ENCODE measurements at regions not wholly inside any gene's neighbourhood (a gene's known extent, or its start where the extent isn't known, plus 50 kb on each side); places are given as distances from the start of the nearest gene placed in this dataset.

DNA sequence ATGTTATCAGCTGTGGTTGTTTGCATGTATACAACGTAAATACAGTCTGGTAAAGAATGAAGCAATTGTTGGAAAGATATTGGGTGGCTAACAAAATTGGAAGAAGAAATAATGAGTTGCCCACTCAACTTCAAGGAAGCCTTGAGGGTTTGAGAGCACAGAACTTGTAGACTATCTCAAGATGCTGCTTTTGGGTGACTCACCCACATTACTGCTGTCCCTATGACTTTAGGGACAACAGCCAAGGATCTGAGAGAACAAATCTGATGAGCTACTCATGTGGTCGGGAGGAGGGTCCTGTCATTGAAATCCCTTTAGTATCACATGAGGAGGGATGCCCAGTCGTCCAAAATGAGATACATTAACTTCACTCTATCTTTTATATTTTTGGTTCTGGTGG is 261.8 kb downstream of the GAS1 start:
- no peak for DNase-seq (ENCODE audit: low spot score)
- no peak for ATAC-seq (ENCODE audit: low FRiP score)
- TF ChIP-seq, protein P1, sequence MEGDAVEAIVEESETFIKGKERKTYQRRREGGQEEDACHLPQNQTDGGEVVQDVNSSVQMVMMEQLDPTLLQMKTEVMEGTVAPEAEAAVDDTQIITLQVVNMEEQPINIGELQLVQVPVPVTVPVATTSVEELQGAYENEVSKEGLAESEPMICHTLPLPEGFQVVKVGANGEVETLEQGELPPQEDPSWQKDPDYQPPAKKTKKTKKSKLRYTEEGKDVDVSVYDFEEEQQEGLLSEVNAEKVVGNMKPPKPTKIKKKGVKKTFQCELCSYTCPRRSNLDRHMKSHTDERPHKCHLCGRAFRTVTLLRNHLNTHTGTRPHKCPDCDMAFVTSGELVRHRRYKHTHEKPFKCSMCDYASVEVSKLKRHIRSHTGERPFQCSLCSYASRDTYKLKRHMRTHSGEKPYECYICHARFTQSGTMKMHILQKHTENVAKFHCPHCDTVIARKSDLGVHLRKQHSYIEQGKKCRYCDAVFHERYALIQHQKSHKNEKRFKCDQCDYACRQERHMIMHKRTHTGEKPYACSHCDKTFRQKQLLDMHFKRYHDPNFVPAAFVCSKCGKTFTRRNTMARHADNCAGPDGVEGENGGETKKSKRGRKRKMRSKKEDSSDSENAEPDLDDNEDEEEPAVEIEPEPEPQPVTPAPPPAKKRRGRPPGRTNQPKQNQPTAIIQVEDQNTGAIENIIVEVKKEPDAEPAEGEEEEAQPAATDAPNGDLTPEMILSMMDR (IDR thresholded peaks at IDR 0.05), result no peak

DNA sequence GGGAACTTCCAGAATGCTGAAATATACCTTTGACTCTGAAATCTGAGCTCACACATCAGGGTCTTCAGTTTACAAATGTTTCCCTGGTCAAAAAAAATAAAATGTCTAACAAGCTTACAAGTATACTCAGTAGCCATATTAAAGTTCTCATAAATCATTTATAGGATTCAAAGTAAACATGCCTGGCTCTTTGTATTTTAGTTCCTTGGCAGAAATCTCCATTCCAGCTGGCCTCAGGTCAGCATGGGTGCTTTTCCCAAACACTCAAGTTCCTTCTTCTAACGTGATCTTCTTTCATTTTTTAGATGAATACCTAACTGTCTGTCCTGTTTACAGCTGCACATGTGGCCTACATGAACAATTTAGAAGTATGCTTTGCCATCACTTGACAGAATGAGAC is 263.2 kb downstream of the GAS1 start:
- DNase-seq (ENCODE audit: low spot score), result no peak
- TF ChIP-seq, protein P1 (IDR thresholded peaks at IDR 0.05), result no peak

DNA sequence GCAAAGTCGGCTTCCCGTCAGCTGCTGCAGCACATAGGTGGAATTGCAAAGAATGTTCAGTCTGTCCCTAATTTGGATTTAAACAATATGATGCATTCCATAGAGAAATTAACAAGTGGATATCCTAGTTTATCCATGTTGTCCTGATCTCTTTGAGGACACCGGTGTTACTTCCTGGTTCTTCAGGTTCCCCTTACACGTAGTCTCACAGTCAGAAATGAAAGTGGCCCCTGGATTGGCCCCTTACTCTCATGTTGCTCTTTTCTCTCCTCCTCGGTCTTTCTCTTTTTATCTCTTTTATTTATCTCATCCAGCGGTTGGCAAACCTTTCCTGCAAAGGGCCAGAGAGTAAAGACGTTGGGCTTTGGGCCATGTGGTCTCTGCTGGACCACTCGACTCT is 265.1 kb downstream of the GAS1 start:
- DNase-seq (ENCODE audit: low spot score), result no peak
- no peak for ATAC-seq (ENCODE audit: low FRiP score)
- TF ChIP-seq, protein P1 (IDR thresholded peaks at IDR 0.05), result no peak

More for the DNA sequence above, 263.2 kb downstream of the GAS1 start:
- ATAC-seq (ENCODE audit: low FRiP score), result no peak

DNA sequence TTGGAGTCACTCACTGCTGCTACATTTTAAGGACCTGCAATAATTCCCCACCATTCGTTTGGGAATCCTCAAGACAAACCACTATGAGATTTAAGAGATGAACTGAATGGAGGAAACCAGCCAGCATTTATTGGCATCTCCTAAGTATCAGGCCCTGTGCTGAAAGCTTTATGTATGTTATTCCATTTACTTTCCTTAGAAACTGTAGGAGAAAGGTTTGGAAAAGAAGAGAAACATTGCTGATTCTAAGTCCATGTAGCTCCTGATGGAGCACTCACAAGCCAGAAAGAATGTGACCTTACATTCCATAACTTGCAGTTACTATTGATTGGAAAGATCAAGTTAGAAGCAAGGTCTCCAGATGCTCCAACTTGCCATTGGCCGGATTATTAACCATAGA is 267.4 kb downstream of the GAS1 start:
- ATAC-seq (ENCODE audit: low FRiP score), result no peak
- TF ChIP-seq, protein P1 (IDR thresholded peaks at IDR 0.05), result no peak
- DNase-seq (ENCODE audit: low spot score), result no peak

DNA sequence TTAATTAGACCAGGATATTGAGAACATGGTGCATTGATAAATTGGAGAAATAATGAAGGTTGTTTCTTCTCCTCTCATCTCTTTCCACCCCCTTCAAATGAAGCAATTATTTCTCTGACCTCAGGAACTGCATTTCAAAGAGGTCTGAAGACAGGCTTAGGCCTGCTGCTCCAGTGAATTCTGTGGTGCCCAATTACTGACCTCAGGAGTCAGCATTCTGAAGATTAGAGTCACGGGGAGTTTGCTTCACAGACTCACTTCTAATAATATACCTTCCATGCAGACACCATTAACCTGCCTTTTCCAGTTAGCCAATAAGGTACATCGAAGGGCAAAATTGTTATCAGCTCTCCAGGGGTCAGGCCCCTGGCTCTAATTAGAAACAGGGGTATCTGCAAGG is 270.9 kb downstream of the GAS1 start:
- DNase-seq (ENCODE audit: low spot score) (no peak), ATAC-seq (ENCODE audit: low FRiP score) (no peak)
- TF ChIP-seq, protein P1 (IDR thresholded peaks at IDR 0.05), result no peak

DNA sequence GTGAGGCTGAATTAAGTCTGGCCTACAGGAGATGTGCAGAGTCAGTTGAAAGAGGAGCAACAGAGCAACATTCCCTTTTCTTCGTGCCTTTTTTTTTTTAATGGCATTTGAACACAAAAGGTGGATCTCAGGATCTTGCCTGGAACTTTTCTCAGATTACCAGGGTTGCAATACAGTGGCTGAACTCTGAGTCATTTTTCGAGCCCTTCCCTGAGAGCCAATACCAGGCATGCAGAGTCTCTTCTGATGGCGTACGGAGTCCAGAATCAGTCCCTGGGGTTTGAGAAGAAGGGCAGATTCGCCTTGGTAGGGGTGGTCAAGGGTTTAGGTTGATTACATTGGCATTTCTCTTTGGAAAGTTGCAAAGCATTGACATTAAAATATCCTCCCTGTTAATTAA is 271.5 kb downstream of the GAS1 start:
- TF ChIP-seq, protein P1 (IDR thresholded peaks at IDR 0.05), result no peak
- no peak for ATAC-seq (ENCODE audit: low FRiP score)
- no peak for DNase-seq (ENCODE audit: low spot score)

DNA sequence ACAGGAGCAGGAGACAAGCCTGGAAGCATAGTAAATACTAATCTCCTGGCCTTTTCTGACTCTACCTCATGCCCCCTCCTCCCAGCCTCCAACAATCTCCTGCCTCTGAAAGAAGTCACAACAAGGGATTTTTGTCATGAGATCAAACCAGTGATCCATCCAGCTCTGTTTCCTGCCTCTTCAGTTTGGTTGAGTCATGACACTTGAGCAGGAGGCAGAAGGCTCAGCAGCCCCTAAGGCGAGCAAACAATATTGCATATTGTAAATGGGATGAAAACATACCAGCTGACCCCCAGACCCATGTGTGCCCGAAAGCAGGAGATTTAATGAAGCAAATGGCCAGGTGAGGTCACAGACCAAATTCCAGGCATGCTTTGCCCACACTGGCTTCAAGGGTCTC is 272.8 kb downstream of the GAS1 start:
- no peak for ATAC-seq (ENCODE audit: low FRiP score)
- TF ChIP-seq, protein P1 (IDR thresholded peaks at IDR 0.05), result no peak
- DNase-seq (ENCODE audit: low spot score), result no peak
